ENCODE measurements at regions not wholly inside any gene's neighbourhood (a gene's known extent, or its start where the extent isn't known, plus 50 kb on each side); places are given as distances from the start of the nearest gene placed in this dataset.

DNA sequence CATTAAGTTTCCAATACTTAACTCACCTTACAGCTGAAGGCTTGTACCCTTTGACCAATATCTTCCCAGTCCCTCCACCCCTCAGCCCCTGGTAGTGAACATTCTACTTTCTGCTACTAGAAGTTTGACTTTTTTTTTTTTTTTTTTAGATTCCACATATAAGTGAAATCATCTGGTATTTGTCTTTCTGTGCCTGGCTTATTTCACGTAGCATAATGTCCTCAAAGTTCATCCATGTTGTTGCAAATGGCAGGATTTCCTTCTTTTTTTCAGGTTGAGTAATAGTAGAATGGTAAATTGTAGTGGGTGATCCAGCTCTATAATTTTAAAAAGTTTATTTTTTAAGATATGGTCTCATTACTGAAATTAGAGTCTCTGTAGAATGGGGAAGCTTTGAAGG lies 316.0 kb downstream of the MTX2 start:
- no peak overlapping the region for H3K4me3 Mint-ChIP-seq
- H3K36me3 ChIP-seq (ENCODE audit: control insufficient read depth in 2 of 3, insufficient read depth in 3 of 3, low read length in 3 of 3), result no peaks in the 10 kb centered on the region
- no peak overlapping the region for H3K27ac ChIP-seq (ENCODE audit: low read depth, low read length)
- no peaks in the 10 kb centered on the region for H3K9me3 Mint-ChIP-seq
- H3K27ac Mint-ChIP-seq, result no peak overlapping the region
- ChIA-PET CTCF (no interaction called here), POLR2A (no interaction called here)
- no peak overlapping the region for H3K4me3 ChIP-seq (ENCODE audit: low read length)
- DNase-seq (no peak), ATAC-seq (no peak)
- H3K9me3 ChIP-seq (ENCODE audit: control insufficient read depth in 2 of 3, low read length in 3 of 3), result no peaks in the 10 kb centered on the region
- intact Hi-C loops (cut with micrococcal nuclease), result no loop called here
- peaks cover 0 to 3% (median 0%) of the 10 kb centered on the region in 7 donors for H3K4me1 Mint-ChIP-seq
- peaks cover 3 to 4% of the 10 kb centered on the region in 2 donors for H3K27me3 ChIP-seq (ENCODE audit: control insufficient read depth in 2 of 2, insufficient read depth in 2 of 2, low read length in 2 of 2)
- no peaks in the 10 kb centered on the region for H3K36me3 Mint-ChIP-seq
- no peaks in the 10 kb centered on the region for H3K4me1 ChIP-seq (ENCODE audit: control insufficient read depth in 2 of 2, insufficient read depth in 2 of 2, low read length in 2 of 2)
- H3K27me3 Mint-ChIP-seq, result peaks cover 8 to 42% (median 20%) of the 10 kb centered on the region in 5 donors

DNA sequence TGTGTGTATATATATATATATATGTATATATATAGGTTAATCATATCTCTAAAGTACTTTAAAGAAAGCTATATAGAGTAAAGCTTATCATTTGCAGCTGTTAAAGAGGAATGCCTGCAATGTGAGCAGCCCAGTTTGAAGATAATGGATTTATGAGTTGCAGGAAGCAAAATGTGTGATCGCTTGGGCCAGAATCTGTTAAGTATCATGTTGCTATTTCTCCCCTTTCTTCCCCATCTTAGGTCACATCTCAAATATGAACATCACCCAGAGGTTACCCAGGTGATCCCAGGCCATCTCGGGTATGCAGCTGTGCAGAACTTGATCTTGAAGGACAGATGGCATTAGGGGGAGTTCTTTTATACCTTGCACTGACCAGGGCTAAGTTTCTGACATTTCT lies 316.5 kb downstream of the MTX2 start:
- Histone ChIP-seq H3K36me3 (ENCODE audit: control insufficient read depth in 2 of 3, insufficient read depth in 3 of 3, low read length in 3 of 3) (no peaks in the 10 kb centered on the region), H3K27ac (ENCODE audit: low read depth, low read length) (no peak overlapping the region), H3K4me3 (ENCODE audit: low read length) (no peak overlapping the region), H3K4me1 (ENCODE audit: control insufficient read depth in 2 of 2, insufficient read depth in 2 of 2, low read length in 2 of 2) (no peaks in the 10 kb centered on the region), H3K9me3 (ENCODE audit: control insufficient read depth in 2 of 3, low read length in 3 of 3) (no peaks in the 10 kb centered on the region), H3K27me3 (ENCODE audit: control insufficient read depth in 2 of 2, insufficient read depth in 2 of 2, low read length in 2 of 2) (peaks cover 3 to 4% of the 10 kb centered on the region in 2 donors)
- CTCF ChIA-PET, result no interaction called here
- Mint-ChIP-seq H3K9me3 (no peaks in the 10 kb centered on the region), H3K4me3 (no peak overlapping the region), H3K4me1 (peaks cover 0 to 3% (median 0%) of the 10 kb centered on the region in 7 donors), H3K36me3 (no peaks in the 10 kb centered on the region), H3K27ac (no peak overlapping the region), H3K27me3 (peaks cover 8 to 42% (median 20%) of the 10 kb centered on the region in 5 donors)
- intact Hi-C loops (cut with micrococcal nuclease), result no loop called here
- POLR2A ChIA-PET, result no interaction called here
- ATAC-seq (no peak), DNase-seq (no peak)

DNA sequence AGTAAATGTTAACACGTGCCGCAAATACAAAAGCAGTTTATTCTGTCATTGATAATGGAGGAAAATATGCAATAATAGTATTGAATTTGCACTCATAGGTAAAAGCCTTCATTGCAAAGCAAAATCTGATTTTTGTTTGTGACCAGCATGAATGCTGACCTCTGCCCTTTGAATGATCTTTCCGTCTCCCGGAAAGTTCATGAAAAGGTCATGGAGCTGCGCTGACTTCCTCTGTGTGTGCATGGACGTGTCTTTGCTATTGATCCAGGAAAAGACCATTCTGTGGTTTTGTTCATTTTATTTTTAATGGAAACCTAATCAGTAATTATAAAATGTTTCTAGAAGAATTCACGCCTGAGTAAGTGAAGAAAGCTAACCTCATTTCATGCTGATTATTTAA lies 320.0 kb downstream of the MTX2 start:
- ChIA-PET POLR2A (no interaction called here), CTCF (no interaction called here)
- Histone ChIP-seq H3K4me1 (ENCODE audit: control insufficient read depth in 2 of 2, insufficient read depth in 2 of 2, low read length in 2 of 2) (no peaks in the 10 kb centered on the region), H3K27me3 (ENCODE audit: control insufficient read depth in 2 of 2, insufficient read depth in 2 of 2, low read length in 2 of 2) (no peaks in the 10 kb centered on the region), H3K27ac (ENCODE audit: low read depth, low read length) (no peak overlapping the region), H3K9me3 (ENCODE audit: control insufficient read depth in 2 of 3, low read length in 3 of 3) (no peaks in the 10 kb centered on the region), H3K4me3 (ENCODE audit: low read length) (no peak overlapping the region), H3K36me3 (ENCODE audit: control insufficient read depth in 2 of 3, insufficient read depth in 3 of 3, low read length in 3 of 3) (no peaks in the 10 kb centered on the region)
- no peak for DNase-seq
- no peaks in the 10 kb centered on the region for H3K4me1 Mint-ChIP-seq
- H3K27ac Mint-ChIP-seq, result no peak overlapping the region
- H3K36me3 Mint-ChIP-seq, result no peaks in the 10 kb centered on the region
- peaks cover 14 to 34% (median 20%) of the 10 kb centered on the region in 5 donors for H3K27me3 Mint-ChIP-seq
- intact Hi-C loops (cut with micrococcal nuclease), result no loop called here
- no peak for ATAC-seq
- H3K4me3 Mint-ChIP-seq, result no peak overlapping the region
- no peaks in the 10 kb centered on the region for H3K9me3 Mint-ChIP-seq

GRCh38 chr2:176589825-176590440 lies 320.7 kb downstream of the MTX2 start:
- Mint-ChIP-seq H3K27me3 (peaks cover 17 to 34% (median 26%) of the 10 kb centered on the region in 5 donors), H3K36me3 (no peaks in the 10 kb centered on the region), H3K9me3 (no peaks in the 10 kb centered on the region), H3K4me1 (no peaks in the 10 kb centered on the region), H3K4me3 (no peak overlapping the region), H3K27ac (no peak overlapping the region)
- no peaks in the 10 kb centered on the region for H3K9me3 ChIP-seq (ENCODE audit: control insufficient read depth in 2 of 3, low read length in 3 of 3)
- H3K27ac ChIP-seq (ENCODE audit: low read depth, low read length), result no peak overlapping the region
- H3K36me3 ChIP-seq (ENCODE audit: control insufficient read depth in 2 of 3, insufficient read depth in 3 of 3, low read length in 3 of 3), result no peaks in the 10 kb centered on the region
- H3K4me1 ChIP-seq (ENCODE audit: control insufficient read depth in 2 of 2, insufficient read depth in 2 of 2, low read length in 2 of 2), result no peaks in the 10 kb centered on the region
- H3K27me3 ChIP-seq (ENCODE audit: control insufficient read depth in 2 of 2, insufficient read depth in 2 of 2, low read length in 2 of 2), result no peaks in the 10 kb centered on the region
- DNase-seq (no peak), ATAC-seq (no peak)
- POLR2A ChIA-PET, result no interaction called here
- no peak overlapping the region for H3K4me3 ChIP-seq (ENCODE audit: low read length)
- CTCF ChIA-PET, result interaction anchor here (0.6 kb wide), 1 partner anchor 17 kb away, joined by 3 read pairs; no protein-coding TSS in a partner anchor
- intact Hi-C loops (cut with micrococcal nuclease), result no loop called here

- H3K36me3 ChIP-seq (ENCODE audit: control insufficient read depth in 2 of 3, insufficient read depth in 3 of 3, low read length in 3 of 3), result no peaks in the 10 kb centered on the region
- Mint-ChIP-seq H3K36me3 (no peaks in the 10 kb centered on the region), H3K27ac (no peak overlapping the region), H3K9me3 (no peaks in the 10 kb centered on the region), H3K4me1 (no peaks in the 10 kb centered on the region), H3K4me3 (no peak overlapping the region), H3K27me3 (peaks cover 11 to 26% (median 19%) of the 10 kb centered on the region in 5 donors)
- ChIA-PET CTCF (no interaction called here), POLR2A (no interaction called here)
- ATAC-seq, result no peak
- H3K4me3 ChIP-seq (ENCODE audit: low read length), result no peak overlapping the region
- H3K9me3 ChIP-seq (ENCODE audit: control insufficient read depth in 2 of 3, low read length in 3 of 3), result no peaks in the 10 kb centered on the region
- intact Hi-C loops (cut with micrococcal nuclease), result no loop called here
- no peaks in the 10 kb centered on the region for H3K27me3 ChIP-seq (ENCODE audit: control insufficient read depth in 2 of 2, insufficient read depth in 2 of 2, low read length in 2 of 2)
- H3K4me1 ChIP-seq (ENCODE audit: control insufficient read depth in 2 of 2, insufficient read depth in 2 of 2, low read length in 2 of 2), result no peaks in the 10 kb centered on the region
- H3K27ac ChIP-seq (ENCODE audit: low read depth, low read length), result no peak overlapping the region
- no peak for DNase-seq
Measured at GRCh38 chr2:176592216-176592615, 323.0 kb downstream of the MTX2 start.

- intact Hi-C loops (cut with micrococcal nuclease), result no loop called here
- DNase-seq, result no peak
Measured at GRCh38 chr2:176595986-176596385, 326.7 kb downstream of the MTX2 start.

GRCh38 chr2:176597916-176598315 lies 328.7 kb downstream of the MTX2 start:
- ChIA-PET POLR2A (no interaction called here), CTCF (no interaction called here)
- DNase-seq, result no peak
- Histone ChIP-seq H3K4me3 (ENCODE audit: low read length) (no peak overlapping the region), H3K36me3 (ENCODE audit: control insufficient read depth in 2 of 3, insufficient read depth in 3 of 3, low read length in 3 of 3) (no peaks in the 10 kb centered on the region), H3K27me3 (ENCODE audit: control insufficient read depth in 2 of 2, insufficient read depth in 2 of 2, low read length in 2 of 2) (peaks cover 0 to 4% of the 10 kb centered on the region in 2 donors), H3K27ac (ENCODE audit: low read depth, low read length) (no peak overlapping the region), H3K4me1 (ENCODE audit: control insufficient read depth in 2 of 2, insufficient read depth in 2 of 2, low read length in 2 of 2) (no peaks in the 10 kb centered on the region), H3K9me3 (ENCODE audit: control insufficient read depth in 2 of 3, low read length in 3 of 3) (no peaks in the 10 kb centered on the region)
- Mint-ChIP-seq H3K4me3 (no peak overlapping the region), H3K27me3 (peaks cover 23 to 44% (median 39%) of the 10 kb centered on the region in 5 donors), H3K9me3 (peaks cover 0 to 4% (median 0%) of the 10 kb centered on the region in 11 donors), H3K36me3 (no peaks in the 10 kb centered on the region), H3K27ac (no peak overlapping the region), H3K4me1 (no peaks in the 10 kb centered on the region)
- ATAC-seq, result no peak
- intact Hi-C loops (cut with micrococcal nuclease), result no loop called here

More at GRCh38 chr2:176595986-176596385, 326.7 kb downstream of the MTX2 start:
- no peaks in the 10 kb centered on the region for H3K36me3 Mint-ChIP-seq
- H3K4me3 ChIP-seq (ENCODE audit: low read length), result no peak overlapping the region
- ChIA-PET POLR2A (no interaction called here), CTCF (no interaction called here)
- H3K9me3 Mint-ChIP-seq, result peaks cover 0 to 4% (median 0%) of the 10 kb centered on the region in 11 donors
- no peak for ATAC-seq
- H3K9me3 ChIP-seq (ENCODE audit: control insufficient read depth in 2 of 3, low read length in 3 of 3), result no peaks in the 10 kb centered on the region
- H3K27me3 ChIP-seq (ENCODE audit: control insufficient read depth in 2 of 2, insufficient read depth in 2 of 2, low read length in 2 of 2), result peaks cover 0 to 2% of the 10 kb centered on the region in 2 donors
- no peak overlapping the region for H3K27ac Mint-ChIP-seq
- no peaks in the 10 kb centered on the region for H3K36me3 ChIP-seq (ENCODE audit: control insufficient read depth in 2 of 3, insufficient read depth in 3 of 3, low read length in 3 of 3)
- no peaks in the 10 kb centered on the region for H3K4me1 Mint-ChIP-seq
- no peak overlapping the region for H3K4me3 Mint-ChIP-seq
- no peaks in the 10 kb centered on the region for H3K4me1 ChIP-seq (ENCODE audit: control insufficient read depth in 2 of 2, insufficient read depth in 2 of 2, low read length in 2 of 2)
- H3K27ac ChIP-seq (ENCODE audit: low read depth, low read length), result no peak overlapping the region
- peaks cover 15 to 33% (median 33%) of the 10 kb centered on the region in 5 donors for H3K27me3 Mint-ChIP-seq
